ENCODE measurements at regions not wholly inside any gene's neighbourhood (a gene's known extent, or its start where the extent isn't known, plus 50 kb on each side); places are given as distances from the start of the nearest gene placed in this dataset.
"Not testable (repeated sequence)": the region's sequence is repeated elsewhere in the genome, so short reads cannot be mapped to it uniquely, and the experiment has no call there.

GRCh38 chr11:21785351-21785750 lies 407.5 kb upstream of the ANO5 start:
- ChIA-PET POLR2A (no interaction called here), CTCF (no interaction called here)
- Mint-ChIP-seq H3K36me3 (ENCODE audit: low read depth) (no peaks in the 10 kb centered on the region), H3K27ac (no peak overlapping the region), H3K9me3 (peaks cover 13% of the 10 kb centered on the region), H3K4me3 (no peak overlapping the region), H3K4me1 (ENCODE audit: low read depth) (no peaks in the 10 kb centered on the region), H3K27me3 (no peaks in the 10 kb centered on the region)
- no peaks in the 10 kb centered on the region for H3K4me1 ChIP-seq (ENCODE audit: insufficient read depth, low read length)
- DNase-seq = no peak
- no peak for TF ChIP-seq CTCF (IDR thresholded peaks at IDR 0.05)
- no peak overlapping the region for H3K27ac ChIP-seq (ENCODE audit: low read depth in 1 of 2, low read length in 2 of 2)
- H3K4me3 ChIP-seq (ENCODE audit: low read length) = no peak overlapping the region
- H3K27me3 ChIP-seq (ENCODE audit: control insufficient read depth in 1 of 2, insufficient read depth in 2 of 2, low read length in 2 of 2) = no peaks in the 10 kb centered on the region
- no peaks in the 10 kb centered on the region for H3K36me3 ChIP-seq (ENCODE audit: insufficient read depth, low read length)
- intact Hi-C loops (cut with DNase I, micrococcal nuclease) = no loop called here
- H3K9me3 ChIP-seq (ENCODE audit: control insufficient read depth in 1 of 2, insufficient read depth in 1 of 2, low read length in 2 of 2) = peaks cover 0 to 3% of the 10 kb centered on the region in 2 experiments
- no peak for ATAC-seq (ENCODE audit: poor library complexity)

GRCh38 chr11:21794306-21794705 lies 398.6 kb upstream of the ANO5 start:
- TF ChIP-seq CTCF (IDR thresholded peaks at IDR 0.05) = no peak
- H3K4me3 ChIP-seq (ENCODE audit: low read length) = no peak overlapping the region
- H3K4me1 ChIP-seq (ENCODE audit: insufficient read depth, low read length) = no peaks in the 10 kb centered on the region
- H3K27me3 Mint-ChIP-seq = no peaks in the 10 kb centered on the region
- no peak overlapping the region for H3K27ac Mint-ChIP-seq
- ChIA-PET POLR2A (no interaction called here), CTCF (no interaction called here)
- no peaks in the 10 kb centered on the region for H3K9me3 ChIP-seq (ENCODE audit: control insufficient read depth in 1 of 2, insufficient read depth in 1 of 2, low read length in 2 of 2)
- no peaks in the 10 kb centered on the region for H3K36me3 ChIP-seq (ENCODE audit: insufficient read depth, low read length)
- H3K27me3 ChIP-seq (ENCODE audit: control insufficient read depth in 1 of 2, insufficient read depth in 2 of 2, low read length in 2 of 2) = no peaks in the 10 kb centered on the region
- H3K4me1 Mint-ChIP-seq (ENCODE audit: low read depth) = no peaks in the 10 kb centered on the region
- no peak overlapping the region for H3K27ac ChIP-seq (ENCODE audit: low read depth in 1 of 2, low read length in 2 of 2)
- no peak for ATAC-seq (ENCODE audit: poor library complexity)
- intact Hi-C loops (cut with DNase I, micrococcal nuclease) = no loop called here
- H3K4me3 Mint-ChIP-seq = no peak overlapping the region
- peaks cover 6% of the 10 kb centered on the region for H3K9me3 Mint-ChIP-seq
- DNase-seq = no peak
- H3K36me3 Mint-ChIP-seq (ENCODE audit: low read depth) = no peaks in the 10 kb centered on the region

- no peaks in the 10 kb centered on the region for H3K36me3 Mint-ChIP-seq (ENCODE audit: low read depth)
- ChIA-PET POLR2A (no interaction called here), CTCF (no interaction called here)
- no peak for ATAC-seq (ENCODE audit: poor library complexity)
- no peak overlapping the region for H3K4me3 Mint-ChIP-seq
- H3K4me3 ChIP-seq (ENCODE audit: low read length) = no peak overlapping the region
- H3K27ac Mint-ChIP-seq = no peak overlapping the region
- intact Hi-C loops (cut with DNase I, micrococcal nuclease) = no loop called here
- H3K27me3 ChIP-seq (ENCODE audit: control insufficient read depth in 1 of 2, insufficient read depth in 2 of 2, low read length in 2 of 2) = no peaks in the 10 kb centered on the region
- DNase-seq = no peak
- no peak for TF ChIP-seq CTCF (IDR thresholded peaks at IDR 0.05)
- peaks cover 3% of the 10 kb centered on the region for H3K9me3 Mint-ChIP-seq
- no peaks in the 10 kb centered on the region for H3K27me3 Mint-ChIP-seq
- no peaks in the 10 kb centered on the region for H3K4me1 Mint-ChIP-seq (ENCODE audit: low read depth)
- H3K4me1 ChIP-seq (ENCODE audit: insufficient read depth, low read length) = no peaks in the 10 kb centered on the region
- no peak overlapping the region for H3K27ac ChIP-seq (ENCODE audit: low read depth in 1 of 2, low read length in 2 of 2)
- H3K9me3 ChIP-seq (ENCODE audit: control insufficient read depth in 1 of 2, insufficient read depth in 1 of 2, low read length in 2 of 2) = no peaks in the 10 kb centered on the region
- no peaks in the 10 kb centered on the region for H3K36me3 ChIP-seq (ENCODE audit: insufficient read depth, low read length)
These were observed 394.7 kb upstream of the ANO5 start for GRCh38 chr11:21798216-21798615.

- H3K9me3 ChIP-seq (ENCODE audit: control insufficient read depth in 1 of 2, insufficient read depth in 1 of 2, low read length in 2 of 2); intact Hi-C loops (cut with DNase I, micrococcal nuclease); H3K27me3 ChIP-seq (ENCODE audit: control insufficient read depth in 1 of 2, insufficient read depth in 2 of 2, low read length in 2 of 2); H3K36me3 ChIP-seq (ENCODE audit: insufficient read depth, low read length); H3K4me3 Mint-ChIP-seq; POLR2A ChIA-PET; DNase-seq; CTCF ChIA-PET; H3K4me3 ChIP-seq (ENCODE audit: low read length); H3K27ac Mint-ChIP-seq; H3K36me3 Mint-ChIP-seq (ENCODE audit: low read depth); H3K4me1 Mint-ChIP-seq (ENCODE audit: low read depth); ATAC-seq (ENCODE audit: poor library complexity); H3K27me3 Mint-ChIP-seq; H3K27ac ChIP-seq (ENCODE audit: low read depth in 1 of 2, low read length in 2 of 2); H3K9me3 Mint-ChIP-seq; H3K4me1 ChIP-seq (ENCODE audit: insufficient read depth, low read length): not testable (repeated sequence)
These were observed 388.4 kb upstream of the ANO5 start for GRCh38 chr11:21804523-21804922.

Measured in CD4-positive, alpha-beta T cell (primary cell).